IMR-90 (cell line): ENCODE measurements at regions not wholly inside any gene's neighbourhood (a gene's known extent, or its start where the extent isn't known, plus 50 kb on each side); places are given as distances from the start of the nearest gene placed in this dataset.

Source experiments
- MAFK ChIP-seq: IDR thresholded peaks from 2 replicates; pipeline ENCODE4 v1.6.1; 2012; ENCODE audit warnings: low read depth, low read length, improper control_type of control experiment
- MXI1 ChIP-seq: IDR thresholded peaks from 2 replicates; pipeline ENCODE4 v1.6.1; 2012; ENCODE audit warnings: low read depth, mild to moderate bottlenecking, low read length, moderate library complexity, borderline replicate concordance
- POLR2A ChIP-seq: IDR thresholded peaks from 2 replicates; pipeline ENCODE4 v1.6.1; 2012; ENCODE audit warnings: mild to moderate bottlenecking, low read depth, low read length
- RAD21 ChIP-seq: IDR thresholded peaks from 2 replicates; pipeline ENCODE4 v1.6.1; 2012; ENCODE audit warnings: low read length, improper control_type of control experiment
- RCOR1 ChIP-seq: IDR thresholded peaks from 2 replicates; pipeline ENCODE4 v1.6.1; 2012; ENCODE audit warnings: mild to moderate bottlenecking, low read length, improper control_type of control experiment; ENCODE audit not compliant: insufficient replicate concordance
- RFX5 ChIP-seq: IDR thresholded peaks from 2 replicates; pipeline ENCODE4 v1.8.0; 2012; ENCODE audit warnings: low read depth, mild to moderate bottlenecking, low read length, moderate library complexity
- USF2 ChIP-seq: fragments of 150-350 bp; IDR thresholded peaks from 2 replicates; pipeline ENCODE4 v1.6.1; 2017; ENCODE audit warnings: mild to moderate bottlenecking, antibody characterized with exemption, low read length, low read depth
- TF ChIP-seq, protein P1 (sequence below): conservative IDR thresholded peaks from 2 replicates; pipeline ENCODE4 v1.5.1; 2012; ENCODE audit warnings: mild to moderate bottlenecking, low read depth, low read length, improper control_type of control experiment
- TF ChIP-seq, protein P2 (sequence below): fragments of 150-350 bp; IDR thresholded peaks from 2 replicates; pipeline ENCODE4 v1.6.1; 2016; ENCODE audit warnings: low read depth, mild to moderate bottlenecking, low read length, moderate library complexity, borderline replicate concordance

- TF ChIP-seq, protein P1, sequence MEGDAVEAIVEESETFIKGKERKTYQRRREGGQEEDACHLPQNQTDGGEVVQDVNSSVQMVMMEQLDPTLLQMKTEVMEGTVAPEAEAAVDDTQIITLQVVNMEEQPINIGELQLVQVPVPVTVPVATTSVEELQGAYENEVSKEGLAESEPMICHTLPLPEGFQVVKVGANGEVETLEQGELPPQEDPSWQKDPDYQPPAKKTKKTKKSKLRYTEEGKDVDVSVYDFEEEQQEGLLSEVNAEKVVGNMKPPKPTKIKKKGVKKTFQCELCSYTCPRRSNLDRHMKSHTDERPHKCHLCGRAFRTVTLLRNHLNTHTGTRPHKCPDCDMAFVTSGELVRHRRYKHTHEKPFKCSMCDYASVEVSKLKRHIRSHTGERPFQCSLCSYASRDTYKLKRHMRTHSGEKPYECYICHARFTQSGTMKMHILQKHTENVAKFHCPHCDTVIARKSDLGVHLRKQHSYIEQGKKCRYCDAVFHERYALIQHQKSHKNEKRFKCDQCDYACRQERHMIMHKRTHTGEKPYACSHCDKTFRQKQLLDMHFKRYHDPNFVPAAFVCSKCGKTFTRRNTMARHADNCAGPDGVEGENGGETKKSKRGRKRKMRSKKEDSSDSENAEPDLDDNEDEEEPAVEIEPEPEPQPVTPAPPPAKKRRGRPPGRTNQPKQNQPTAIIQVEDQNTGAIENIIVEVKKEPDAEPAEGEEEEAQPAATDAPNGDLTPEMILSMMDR = no peak
- no peak for TF ChIP-seq RFX5
- TF ChIP-seq POLR2A = no peak
- TF ChIP-seq MXI1 = no peak
- no peak for TF ChIP-seq USF2
- TF ChIP-seq, protein P2, sequence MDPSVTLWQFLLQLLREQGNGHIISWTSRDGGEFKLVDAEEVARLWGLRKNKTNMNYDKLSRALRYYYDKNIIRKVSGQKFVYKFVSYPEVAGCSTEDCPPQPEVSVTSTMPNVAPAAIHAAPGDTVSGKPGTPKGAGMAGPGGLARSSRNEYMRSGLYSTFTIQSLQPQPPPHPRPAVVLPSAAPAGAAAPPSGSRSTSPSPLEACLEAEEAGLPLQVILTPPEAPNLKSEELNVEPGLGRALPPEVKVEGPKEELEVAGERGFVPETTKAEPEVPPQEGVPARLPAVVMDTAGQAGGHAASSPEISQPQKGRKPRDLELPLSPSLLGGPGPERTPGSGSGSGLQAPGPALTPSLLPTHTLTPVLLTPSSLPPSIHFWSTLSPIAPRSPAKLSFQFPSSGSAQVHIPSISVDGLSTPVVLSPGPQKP = no peak
- TF ChIP-seq RAD21 = no peak
- TF ChIP-seq RCOR1 = no peak
- no peak for TF ChIP-seq MAFK
Observed at GRCh38 chr2:234588054-234588430, 91.2 kb upstream of the ARL4C start.
